Hepatocyte (in vitro differentiated cells): ENCODE measurements at regions not wholly inside any gene's neighbourhood (a gene's known extent, or its start where the extent isn't known, plus 50 kb on each side); places are given as distances from the start of the nearest gene placed in this dataset.

ENCODE experiments used
- EZH2 ChIP-seq: fragments of 200-600 bp; sonication (generic); IDR thresholded peaks from 2 replicates; pipeline ENCODE4 v1.6.1; 2016; ENCODE audit warnings: antibody characterized with exemption, mild to moderate bottlenecking, borderline replicate concordance
- TF ChIP-seq, protein P1 (sequence below): fragments of 200-600 bp; sonication (generic); IDR thresholded peaks from 2 replicates; pipeline ENCODE4 v1.5.1; 2016; ENCODE audit warnings: antibody characterized with exemption, mild to moderate bottlenecking; ENCODE audit not compliant: poor library complexity

DNA sequence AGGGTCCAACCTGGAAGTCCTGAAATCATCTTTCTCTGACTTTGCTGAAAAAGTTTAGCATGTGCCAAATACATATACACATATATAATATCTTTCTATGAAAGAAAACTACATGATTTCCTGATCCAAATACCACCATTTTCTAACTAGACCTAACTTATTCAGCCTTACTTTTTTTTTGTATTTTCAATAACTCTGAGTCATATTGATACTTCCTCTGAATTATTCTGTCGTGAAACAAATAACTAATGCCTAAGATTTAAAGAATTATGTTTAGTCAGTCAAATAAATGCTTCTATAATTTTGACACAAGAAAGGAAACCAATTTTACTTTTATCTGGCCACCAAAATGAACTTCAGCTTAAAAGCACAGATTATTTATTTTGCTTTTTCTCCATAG lies 760.2 kb upstream of the GBE1 start:
- no peak for TF ChIP-seq EZH2
- TF ChIP-seq, protein P1, sequence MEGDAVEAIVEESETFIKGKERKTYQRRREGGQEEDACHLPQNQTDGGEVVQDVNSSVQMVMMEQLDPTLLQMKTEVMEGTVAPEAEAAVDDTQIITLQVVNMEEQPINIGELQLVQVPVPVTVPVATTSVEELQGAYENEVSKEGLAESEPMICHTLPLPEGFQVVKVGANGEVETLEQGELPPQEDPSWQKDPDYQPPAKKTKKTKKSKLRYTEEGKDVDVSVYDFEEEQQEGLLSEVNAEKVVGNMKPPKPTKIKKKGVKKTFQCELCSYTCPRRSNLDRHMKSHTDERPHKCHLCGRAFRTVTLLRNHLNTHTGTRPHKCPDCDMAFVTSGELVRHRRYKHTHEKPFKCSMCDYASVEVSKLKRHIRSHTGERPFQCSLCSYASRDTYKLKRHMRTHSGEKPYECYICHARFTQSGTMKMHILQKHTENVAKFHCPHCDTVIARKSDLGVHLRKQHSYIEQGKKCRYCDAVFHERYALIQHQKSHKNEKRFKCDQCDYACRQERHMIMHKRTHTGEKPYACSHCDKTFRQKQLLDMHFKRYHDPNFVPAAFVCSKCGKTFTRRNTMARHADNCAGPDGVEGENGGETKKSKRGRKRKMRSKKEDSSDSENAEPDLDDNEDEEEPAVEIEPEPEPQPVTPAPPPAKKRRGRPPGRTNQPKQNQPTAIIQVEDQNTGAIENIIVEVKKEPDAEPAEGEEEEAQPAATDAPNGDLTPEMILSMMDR = no peak
